Activated CD8-positive, alpha-beta memory T cell treated with anti-CD3 and anti-CD28 coated beads, Interleukin-2, amount 50 U/mL, for 1 hour (primary cell): ENCODE measurements at regions not wholly inside any gene's neighbourhood (a gene's known extent, or its start where the extent isn't known, plus 50 kb on each side); places are given as distances from the start of the nearest gene placed in this dataset.

ENCODE experiments used
- DNase-seq: peaks from one replicate; pipeline ENCODE4 v3.0.0-alpha.2; 2020; ENCODE audit errors: extremely low read depth

- no peak for DNase-seq
Measured at GRCh38 chr2:40797120-40797519, 345.2 kb upstream of the SLC8A1 start.

GRCh38 chr2:40803900-40804299 is 352.0 kb upstream of the SLC8A1 start:
- no peak for DNase-seq

- DNase-seq = no peak
Measured at GRCh38 chr2:40809156-40809555, 357.3 kb upstream of the SLC8A1 start.

GRCh38 chr2:40814616-40815015 is 362.7 kb upstream of the SLC8A1 start:
- DNase-seq = no peak

- DNase-seq = no peak
Measured at GRCh38 chr2:40820319-40820718, 368.4 kb upstream of the SLC8A1 start.

GRCh38 chr2:40823478-40823877 is 371.6 kb upstream of the SLC8A1 start:
- no peak for DNase-seq

GRCh38 chr2:40824278-40824677 is 372.4 kb upstream of the SLC8A1 start:
- no peak for DNase-seq

- no peak for DNase-seq
Measured at GRCh38 chr2:40827392-40827791, 375.5 kb upstream of the SLC8A1 start.

- no peak for DNase-seq
Measured at GRCh38 chr2:40831321-40831873, 379.5 kb upstream of the SLC8A1 start.

GRCh38 chr2:40841856-40842255 is 390.0 kb upstream of the SLC8A1 start:
- DNase-seq = no peak

GRCh38 chr2:40844353-40845277 is 392.7 kb upstream of the SLC8A1 start:
- DNase-seq = no peak

GRCh38 chr2:40851661-40852060 is 399.8 kb upstream of the SLC8A1 start:
- DNase-seq = no peak

GRCh38 chr2:40859617-40860016 is 407.7 kb upstream of the SLC8A1 start:
- DNase-seq = no peak

- DNase-seq = no peak
Measured at GRCh38 chr2:40867829-40868228, 415.9 kb upstream of the SLC8A1 start.

- DNase-seq = no peak
Measured at GRCh38 chr2:40872580-40872979, 420.7 kb upstream of the SLC8A1 start.

GRCh38 chr2:40874380-40874779 is 422.5 kb upstream of the SLC8A1 start:
- no peak for DNase-seq

GRCh38 chr2:40877734-40878288 is 425.9 kb upstream of the SLC8A1 start:
- no peak for DNase-seq

GRCh38 chr2:40879305-40879704 is 427.4 kb upstream of the SLC8A1 start:
- no peak for DNase-seq

- no peak for DNase-seq
Measured at GRCh38 chr2:40886100-40886499, 434.2 kb upstream of the SLC8A1 start.

- no peak for DNase-seq
Measured at GRCh38 chr2:40886655-40887054, 434.8 kb upstream of the SLC8A1 start.

GRCh38 chr2:40896358-40896757 is 444.5 kb upstream of the SLC8A1 start:
- DNase-seq = no peak

- no peak for DNase-seq
Measured at GRCh38 chr2:40914666-40915065, 462.8 kb upstream of the SLC8A1 start.

GRCh38 chr2:40915651-40916050 is 463.8 kb upstream of the SLC8A1 start:
- no peak for DNase-seq
